Upper lobe of left lung (tissue), 6 donors: ENCODE measurements at regions not wholly inside any gene's neighbourhood (a gene's known extent, or its start where the extent isn't known, plus 50 kb on each side); places are given as distances from the start of the nearest gene placed in this dataset.

Experiments used
- ATAC-seq, 2 donors: fragments of 200-7000 bp; cut with Tn5 transposase; one replicate each; pipeline ENCODE4 v1.9.1; 2022; ENCODE audit warnings: mild to moderate bottlenecking in 2 of 2, moderate library complexity in 2 of 2; ENCODE audit not compliant: low FRiP score in 2 of 2
- DNase-seq, 2 donors: peaks; one replicate each; pipeline ENCODE4 v3.0.0-alpha.2; 2019 to 2020
- H3K27ac ChIP-seq, 4 donors: fragments of 200-600 bp; sonication (generic); one replicate each; pipeline ENCODE4 v1.5.1; 2016 to 2019
- H3K27me3 ChIP-seq, 4 donors: fragments of 200-600 bp; sonication (generic); one replicate each; pipeline ENCODE4 v1.5.1; 2017 to 2019
- H3K36me3 ChIP-seq, 4 donors: fragments of 200-600 bp; sonication (generic); one replicate each; pipeline ENCODE4 v1.5.1; 2016 to 2019
- H3K4me1 ChIP-seq, 4 donors: fragments of 200-600 bp; sonication (generic); one replicate each; pipeline ENCODE4 v1.5.1; 2018 to 2019
- H3K4me3 ChIP-seq, 4 donors: fragments of 200-600 bp; sonication (generic); one replicate each; pipeline ENCODE4 v1.5.1; 2017 to 2019; ENCODE audit warnings: mild to moderate bottlenecking in 2 of 4, moderate library complexity in 1 of 4
- H3K9me3 ChIP-seq, 4 donors: fragments of 200-600 bp; sonication (generic); one replicate each; pipeline ENCODE4 v1.5.1; 2018 to 2019
- CTCF ChIP-seq, 6 experiments: fragments of 450-650 bp in 4 of 6; fragments of 200-600 bp in 2 of 6; sonication (generic) in 2 of 6; IDR thresholded peaks; one replicate each; pipeline ENCODE4 v1.5.1; 2016 to 2019; ENCODE audit warnings: antibody characterized with exemption in 6 of 6
- EP300 ChIP-seq, 4 donors: sonication (generic); formaldehyde crosslinking; IDR thresholded peaks; one replicate each; pipeline ENCODE4 v1.5.1; 2017; ENCODE audit warnings: antibody characterized with exemption in 4 of 4, control low read depth in 2 of 4
- POLR2A ChIP-seq, 4 donors: fragments of 450-650 bp; IDR thresholded peaks; one replicate each; pipeline ENCODE4 v1.5.1; 2016 to 2017; ENCODE audit warnings: antibody characterized with exemption in 4 of 4, mild to moderate bottlenecking in 2 of 4
- POLR2AphosphoS5 ChIP-seq, 2 donors: sonication (generic); formaldehyde crosslinking; IDR thresholded peaks; one replicate each; pipeline ENCODE4 v1.5.1; 2017; ENCODE audit warnings: antibody characterized with exemption in 2 of 2
- WGBS, 2 donors: methylation state at CpG; one replicate each; pipeline ENCODE4 v1.1.5; 2017 to 2018; 5-methylcytosine and 5-hydroxymethylcytosine counted together
- donor health status: DM: no; HTN: no; CAD: no; lungs with moderate emphysema.
- donor health status: DM: no; HTN: yes; CAD: no; lungs with severe emphysema.

DNA sequence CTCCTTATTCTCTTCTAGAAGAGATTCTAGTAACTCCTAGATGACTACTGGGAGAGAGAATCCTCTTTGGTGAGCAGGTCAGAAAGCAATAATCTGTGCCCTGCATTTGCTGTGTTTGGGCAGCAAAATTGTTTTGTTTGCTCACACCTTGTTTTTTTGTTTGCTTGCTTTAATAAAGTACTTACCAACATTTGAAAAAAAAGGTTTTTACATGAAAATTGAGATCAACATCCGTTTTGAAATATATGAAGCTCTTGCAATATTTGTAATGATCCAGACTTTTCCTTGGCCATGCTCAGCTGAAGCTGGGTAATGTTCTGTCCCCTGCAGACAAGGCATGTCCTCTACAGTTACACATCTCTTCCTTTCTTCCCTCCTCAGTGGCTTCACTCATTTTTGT lies 62.2 kb downstream of the DIPK2A start:
- Histone ChIP-seq H3K27ac (no peak overlapping the region), H3K27me3 (no peaks in the 10 kb centered on the region), H3K4me1 (no peaks in the 10 kb centered on the region), H3K9me3 (no peaks in the 10 kb centered on the region), H3K4me3 (no peak overlapping the region), H3K36me3 (no peaks in the 10 kb centered on the region)
- DNase-seq (no peak), ATAC-seq (no peak)
- no peak for TF ChIP-seq CTCF (IDR thresholded peaks at IDR 0.05)
- TF ChIP-seq POLR2AphosphoS5 (IDR thresholded peaks at IDR 0.05): no peak
- TF ChIP-seq POLR2A (IDR thresholded peaks at IDR 0.05): no peak
- TF ChIP-seq EP300 (IDR thresholded peaks at IDR 0.05): no peak
- WGBS, 2 donors: 53 to 76% methylated on average over 1 of the region's 1 CpG

DNA sequence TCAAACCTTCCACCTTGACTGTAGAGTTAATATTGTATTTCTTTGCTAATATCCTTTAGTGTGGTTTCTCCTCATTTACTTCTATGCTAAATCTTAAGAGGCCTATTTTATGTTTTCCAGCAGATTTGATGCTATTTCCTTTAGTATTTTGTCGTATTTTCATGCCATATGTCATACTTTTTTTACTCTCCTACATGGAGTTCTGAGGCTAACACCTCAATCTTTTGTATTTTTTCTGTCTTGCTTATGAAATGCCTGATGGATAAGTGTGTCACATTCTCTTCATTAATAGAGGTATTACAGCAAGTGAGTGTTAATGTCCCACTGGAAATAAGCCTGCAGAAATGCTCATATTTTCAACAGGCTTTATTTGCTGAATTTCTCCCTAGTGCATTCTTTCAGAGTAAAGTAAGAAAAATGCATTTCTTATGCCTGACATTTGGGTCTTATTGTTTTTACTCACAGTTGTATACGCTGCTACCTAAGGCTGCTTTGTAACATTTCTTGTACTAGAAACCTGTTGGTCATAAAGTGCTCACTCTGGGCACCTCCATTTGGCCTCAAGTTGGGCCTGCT lies 63.2 kb downstream of the DIPK2A start:
- Histone ChIP-seq H3K36me3 (no peaks in the 10 kb centered on the region), H3K9me3 (no peaks in the 10 kb centered on the region), H3K4me1 (no peaks in the 10 kb centered on the region), H3K4me3 (no peak overlapping the region), H3K27me3 (no peaks in the 10 kb centered on the region), H3K27ac (no peak overlapping the region)
- no peak for DNase-seq
- no peak for TF ChIP-seq POLR2AphosphoS5 (IDR thresholded peaks at IDR 0.05)
- no peak for TF ChIP-seq POLR2A (IDR thresholded peaks at IDR 0.05)
- ATAC-seq: no peak
- 91 to 93% methylated on average over 2 of the region's 2 CpGs for WGBS, 2 donors

DNA sequence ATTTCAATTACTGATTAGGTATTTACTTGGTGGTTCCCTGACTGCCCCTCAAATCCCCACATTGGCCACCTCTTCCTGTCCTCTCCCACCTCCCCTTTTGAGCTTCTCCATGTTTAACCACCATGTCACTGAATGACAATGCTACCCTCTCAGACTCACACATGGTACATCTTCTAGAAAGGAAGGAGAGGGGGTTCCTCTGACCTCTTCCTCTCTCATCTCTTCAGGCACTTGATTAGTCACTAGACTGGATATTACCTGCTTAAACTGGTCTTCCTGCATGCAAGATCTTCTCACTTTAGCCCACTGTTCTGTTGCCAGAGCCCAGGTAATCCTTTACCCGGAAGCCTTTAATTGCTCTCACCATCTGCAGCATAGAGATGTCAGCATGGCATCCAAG lies 64.9 kb downstream of the DIPK2A start:
- Histone ChIP-seq H3K27ac (no peak overlapping the region), H3K27me3 (no peaks in the 10 kb centered on the region), H3K4me3 (no peak overlapping the region), H3K4me1 (no peaks in the 10 kb centered on the region), H3K36me3 (no peaks in the 10 kb centered on the region), H3K9me3 (no peaks in the 10 kb centered on the region)
- ATAC-seq (no peak), DNase-seq (no peak)
- 88 to 94% methylated on average over 1 of the region's 1 CpG for WGBS, 2 donors
- no peak for TF ChIP-seq EP300 (IDR thresholded peaks at IDR 0.05)
- TF ChIP-seq CTCF (IDR thresholded peaks at IDR 0.05): no peak
- no peak for TF ChIP-seq POLR2AphosphoS5 (IDR thresholded peaks at IDR 0.05)
- no peak for TF ChIP-seq POLR2A (IDR thresholded peaks at IDR 0.05)

- H3K27me3 ChIP-seq: no peaks in the 10 kb centered on the region
- no peaks in the 10 kb centered on the region for H3K9me3 ChIP-seq
- no peak overlapping the region for H3K4me3 ChIP-seq
- DNase-seq: no peak
- H3K27ac ChIP-seq: no peak overlapping the region
- ATAC-seq: no peak
- TF ChIP-seq CTCF (IDR thresholded peaks at IDR 0.05): no peak
- H3K36me3 ChIP-seq: no peaks in the 10 kb centered on the region
- no peaks in the 10 kb centered on the region for H3K4me1 ChIP-seq
These were observed 68.0 kb downstream of the DIPK2A start for GRCh38 chr3:144039661-144040060.

DNA sequence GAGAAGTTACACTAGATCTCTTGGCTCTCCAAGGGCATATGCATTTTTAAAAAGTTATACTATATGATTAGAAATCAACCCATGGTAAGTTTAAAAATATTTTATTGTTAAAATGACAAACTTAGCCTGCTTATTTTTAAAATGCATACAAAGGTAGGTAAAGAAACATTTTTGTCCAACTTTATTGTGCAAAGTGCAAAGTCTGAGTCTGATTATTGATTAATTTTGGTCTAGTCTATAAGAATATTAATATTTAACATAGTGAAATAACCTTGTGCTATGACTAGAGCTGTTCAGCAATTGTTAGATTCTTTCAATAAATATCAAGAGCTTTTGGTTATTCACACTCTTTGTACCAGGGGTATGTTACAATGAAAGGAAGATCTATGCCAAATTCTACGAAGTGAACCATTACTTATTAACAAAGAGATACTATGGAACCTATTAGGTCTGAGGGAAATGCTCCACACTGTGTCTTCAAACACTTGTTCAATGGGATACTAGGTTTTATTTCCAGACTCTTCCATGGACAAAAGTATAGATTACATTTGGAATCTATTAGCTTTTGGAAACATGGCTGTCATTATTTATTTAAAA lies 70.4 kb downstream of the DIPK2A start:
- DNase-seq (no peak), ATAC-seq (no peak)
- no peaks in the 10 kb centered on the region for H3K27me3 ChIP-seq
- H3K27ac ChIP-seq: no peak overlapping the region
- no peak for TF ChIP-seq EP300 (IDR thresholded peaks at IDR 0.05)
- no peak for TF ChIP-seq POLR2A (IDR thresholded peaks at IDR 0.05)
- no peak for TF ChIP-seq CTCF (IDR thresholded peaks at IDR 0.05)
- no peak for TF ChIP-seq POLR2AphosphoS5 (IDR thresholded peaks at IDR 0.05)
- H3K4me1 ChIP-seq: no peaks in the 10 kb centered on the region
- 69 to 74% methylated on average over 1 of the region's 1 CpG for WGBS, 2 donors
- H3K36me3 ChIP-seq: no peaks in the 10 kb centered on the region
- H3K9me3 ChIP-seq: no peaks in the 10 kb centered on the region
- H3K4me3 ChIP-seq: no peak overlapping the region
